GM19025 (cell line): ENCODE measurements at regions not wholly inside any gene's neighbourhood (a gene's known extent, or its start where the extent isn't known, plus 50 kb on each side); places are given as distances from the start of the nearest gene placed in this dataset.
A peak's percentile ranks its signal among the peaks of the same experiment; 100 is the strongest.

ENCODE experiments used
- ATAC-seq: cut with Tn5 transposase; IDR thresholded peaks from one replicate; pipeline ENCODE4 v1.9.1; 2021; ENCODE audit warnings: mild to moderate bottlenecking, low read depth, moderate library complexity; ENCODE audit not compliant: unreplicated experiment

DNA sequence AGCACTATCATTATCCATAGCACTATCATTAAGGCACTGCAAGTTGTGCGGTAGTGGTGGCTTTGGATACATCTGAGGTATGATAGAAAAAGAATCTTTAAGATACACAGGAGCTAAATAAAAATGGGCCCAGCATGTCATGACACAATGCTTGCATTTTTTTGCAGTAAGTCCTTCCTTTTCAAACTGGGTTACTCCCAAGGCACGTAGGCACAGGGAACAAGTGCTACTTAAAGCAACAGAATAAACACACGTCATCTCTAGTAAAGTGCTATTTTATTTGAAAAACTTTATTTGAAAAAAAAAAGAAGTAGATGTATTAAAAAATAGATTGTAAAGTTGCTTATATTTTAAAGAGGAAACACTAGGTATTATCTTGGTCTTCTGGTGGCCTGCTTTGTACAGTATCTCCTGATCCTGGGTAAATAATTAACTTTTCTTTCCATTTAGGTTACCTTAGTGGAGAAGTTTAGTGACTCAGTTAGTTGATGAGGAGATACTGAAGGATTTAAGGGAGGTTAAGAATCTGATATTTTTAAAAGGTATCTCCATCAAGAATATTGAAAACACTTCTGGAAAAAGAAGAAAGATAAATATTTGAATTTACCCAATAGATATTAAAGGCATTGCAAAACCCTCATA, 129.6 kb downstream of the EDN1 start:
- ATAC-seq, result no peak

DNA sequence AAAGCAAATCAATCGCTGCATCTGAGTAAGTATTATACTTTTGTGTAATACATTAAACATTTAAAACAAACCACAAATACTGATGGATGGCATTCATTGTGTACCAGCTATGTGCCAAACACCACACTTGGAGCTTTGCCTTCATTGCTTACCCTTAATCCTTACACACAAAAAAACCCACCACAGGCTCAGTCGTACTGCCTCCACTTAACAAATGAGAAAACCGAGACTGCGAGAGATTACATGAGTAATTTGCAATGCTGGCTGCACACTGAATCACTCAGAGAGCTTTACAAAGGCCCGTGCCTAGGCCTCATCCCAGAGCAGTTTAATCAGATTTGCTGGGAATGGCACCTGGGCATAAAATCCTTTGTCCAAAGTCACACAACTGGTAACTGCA, 130.5 kb downstream of the EDN1 start:
- no peak for ATAC-seq

DNA sequence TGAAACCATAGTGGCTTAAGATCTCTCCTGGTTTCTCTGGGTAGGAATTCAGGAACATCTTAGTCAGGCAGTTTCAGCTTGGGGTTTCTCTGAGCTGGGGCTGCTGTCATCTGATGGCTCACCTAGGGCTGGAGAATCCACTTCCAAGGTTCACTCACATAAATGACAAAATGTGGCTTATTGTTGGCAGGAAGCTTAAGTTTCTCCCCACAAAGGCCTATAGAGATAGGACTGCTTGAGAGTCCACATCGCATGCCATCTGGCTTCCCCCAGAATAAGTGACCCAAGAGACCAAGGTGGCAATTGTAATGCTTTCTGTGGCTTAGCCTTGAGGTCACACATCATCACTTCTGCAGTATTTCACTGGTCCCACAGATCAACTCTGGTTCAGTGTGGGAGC, 131.4 kb downstream of the EDN1 start:
- ATAC-seq, result no peak

DNA sequence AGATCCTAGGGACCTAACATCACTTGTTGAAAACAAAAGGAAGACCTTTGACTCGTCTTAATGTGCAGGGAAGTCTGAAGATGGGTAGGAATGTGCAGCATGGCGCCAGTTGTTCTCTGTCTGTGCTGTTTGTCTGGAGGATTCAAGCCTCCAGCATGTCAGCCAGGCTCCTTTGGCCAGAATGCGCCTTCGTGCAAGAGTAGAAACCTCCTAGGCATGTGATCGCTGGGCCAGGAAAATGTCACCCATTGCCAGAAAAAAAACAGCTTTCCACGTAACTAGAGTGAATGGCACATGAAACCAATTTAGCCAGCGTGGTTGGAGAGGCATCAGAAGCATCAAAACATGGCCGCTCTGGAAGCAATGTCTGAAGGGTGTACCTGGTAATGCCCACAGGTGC, 132.7 kb downstream of the EDN1 start:
- ATAC-seq, result no peak

DNA sequence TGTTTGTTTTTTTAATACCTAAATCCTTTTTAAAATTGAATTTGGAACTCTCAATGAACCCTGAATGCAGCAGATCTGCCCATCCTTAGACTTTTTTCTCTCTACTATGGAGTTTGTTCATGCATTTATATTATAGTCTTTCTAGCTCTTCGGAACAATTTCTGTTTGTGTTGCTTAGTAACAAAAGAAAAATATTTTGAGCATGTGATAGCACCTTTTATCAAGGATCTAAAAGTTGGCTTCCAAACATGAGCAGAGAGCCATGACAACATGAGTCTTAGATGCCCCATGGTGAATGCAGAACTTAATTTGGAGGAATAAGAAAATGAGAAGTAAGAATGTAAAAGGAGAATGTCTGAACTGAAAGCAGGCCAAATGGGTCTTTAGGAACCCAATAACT, 133.7 kb downstream of the EDN1 start:
- ATAC-seq, result no peak

DNA sequence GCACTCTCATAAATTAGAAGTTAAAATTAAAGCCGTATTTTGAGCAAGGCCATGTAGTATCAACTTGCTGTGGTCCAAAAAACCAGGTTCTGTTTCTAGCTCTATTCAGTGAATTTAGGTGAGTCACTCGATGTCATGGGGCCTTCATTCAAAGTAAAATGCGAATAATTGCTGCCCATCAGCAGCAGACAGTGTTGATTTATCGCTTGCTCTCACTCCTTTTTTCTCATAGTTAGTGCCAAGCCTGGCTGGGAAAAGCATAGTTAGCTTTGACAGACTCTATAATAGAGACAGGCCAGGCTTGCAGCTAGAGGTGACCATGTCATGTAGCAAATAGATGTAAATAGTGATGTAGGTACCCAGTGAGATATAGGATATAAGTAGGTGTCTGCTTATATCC, 136.0 kb downstream of the EDN1 start:
- no peak for ATAC-seq

DNA sequence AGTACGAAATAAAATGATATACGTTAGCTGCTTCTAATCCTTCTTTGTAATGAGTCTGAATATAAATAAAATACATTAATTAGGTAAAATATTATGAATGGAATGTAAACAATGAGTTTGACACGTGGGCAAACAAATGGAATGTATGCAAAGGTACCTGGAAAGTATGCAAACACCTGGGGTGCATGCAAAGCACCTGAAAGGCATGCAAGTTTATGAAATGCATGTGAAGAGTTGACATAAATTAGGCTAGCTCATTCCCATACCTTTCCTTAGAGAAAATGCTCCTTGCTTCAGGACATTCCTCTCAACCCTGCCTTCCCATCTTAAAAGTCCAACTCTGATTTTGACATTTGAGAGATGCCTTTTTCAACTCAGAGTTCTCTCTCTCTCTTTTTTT, 140.9 kb downstream of the EDN1 start:
- ATAC-seq, result no peak

DNA sequence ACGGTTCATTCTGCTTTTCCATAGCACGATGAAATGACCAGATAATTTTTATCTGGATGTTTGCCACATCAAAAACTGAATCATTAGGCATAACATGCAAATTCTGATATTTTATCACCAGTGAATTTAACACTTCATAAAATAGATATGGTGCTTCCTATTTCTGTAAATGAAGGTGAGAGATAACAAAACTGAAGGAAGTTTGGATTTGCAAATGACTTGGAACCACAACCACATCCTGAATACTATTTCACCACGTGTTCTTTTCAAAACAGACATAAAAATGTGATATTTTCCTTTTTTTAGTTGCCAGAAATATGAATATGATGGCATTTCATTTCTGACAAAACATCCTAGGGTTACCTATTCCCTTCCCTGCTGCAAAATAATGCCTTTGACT, 146.1 kb downstream of the EDN1 start:
- ATAC-seq, result no peak

DNA sequence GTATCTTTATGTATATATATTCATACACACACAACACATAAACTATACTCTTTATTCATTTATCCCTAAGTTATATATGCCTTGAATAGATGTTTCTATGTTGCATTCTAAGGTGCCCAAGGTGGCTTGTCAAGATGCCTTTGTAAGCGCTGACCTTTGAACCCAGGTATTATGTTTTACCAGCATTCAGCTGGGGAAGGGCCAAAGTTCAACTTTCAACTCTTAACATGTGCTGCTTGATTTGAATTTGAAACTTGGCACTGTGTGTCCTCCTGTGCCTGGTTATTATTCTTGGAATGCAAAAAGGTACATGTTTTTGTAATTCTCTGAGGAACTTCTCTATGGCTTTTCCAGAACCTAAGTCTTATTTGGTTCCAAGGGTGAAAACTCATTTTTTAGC, 146.5 kb downstream of the EDN1 start:
- no peak for ATAC-seq

DNA sequence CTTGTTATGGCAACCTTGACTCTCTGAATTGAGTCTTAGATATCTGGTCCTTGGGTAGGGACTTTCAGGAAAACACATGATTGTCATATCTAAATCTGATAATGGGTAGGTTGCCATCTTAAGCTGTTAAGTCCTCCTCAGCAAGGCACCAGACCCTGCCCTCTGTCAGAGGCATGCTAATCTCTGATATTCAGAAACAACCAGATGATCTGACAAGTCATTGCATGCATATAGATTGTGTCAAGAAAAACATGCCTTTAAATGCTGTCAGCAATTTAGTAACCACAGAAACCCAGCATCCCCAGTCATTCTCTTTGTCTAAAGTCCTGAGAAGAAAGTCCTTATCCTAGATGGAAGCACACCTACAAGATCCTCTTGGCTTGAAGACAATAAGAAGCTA, 149.1 kb downstream of the EDN1 start:
- ATAC-seq, result no peak

DNA sequence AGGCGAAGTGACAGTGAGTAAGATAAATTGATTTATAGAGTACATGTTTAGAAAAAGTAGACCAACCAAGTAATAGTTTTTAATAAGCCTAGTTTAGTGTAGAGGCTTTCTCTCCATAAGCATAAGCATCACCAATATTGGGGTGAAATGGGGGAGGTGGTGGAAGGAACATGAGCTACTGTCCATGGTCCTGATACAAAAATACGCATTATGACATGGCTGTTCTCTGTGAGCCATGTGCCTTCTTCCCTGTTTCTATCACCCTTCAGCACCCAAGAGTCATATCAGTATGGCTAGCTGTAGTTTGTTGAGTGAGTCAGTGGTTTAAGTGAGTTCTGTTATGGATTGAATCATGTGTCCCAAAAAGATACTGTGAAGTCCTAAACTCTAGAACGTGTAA, 150.8 kb downstream of the EDN1 start:
- ATAC-seq, result no peak

DNA sequence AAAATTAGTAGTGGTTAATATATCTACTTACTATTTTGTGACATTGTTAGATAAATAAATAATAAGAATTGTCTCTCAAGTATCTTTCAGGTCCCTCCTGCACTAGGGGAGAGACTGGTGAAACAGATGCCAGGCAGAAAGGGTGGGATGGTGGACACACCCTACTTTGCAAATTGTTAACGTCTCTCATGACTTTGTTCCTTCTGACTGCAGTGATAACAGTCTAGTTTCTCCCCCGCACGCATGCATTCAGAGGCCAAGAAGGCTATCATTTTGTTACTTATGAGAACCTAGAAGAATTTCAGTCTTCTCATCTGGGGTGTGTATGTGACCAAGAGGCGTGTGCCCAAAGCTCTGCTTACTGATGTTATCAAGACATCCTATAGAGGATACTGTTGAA, 152.3 kb downstream of the EDN1 start:
- no peak for ATAC-seq

DNA sequence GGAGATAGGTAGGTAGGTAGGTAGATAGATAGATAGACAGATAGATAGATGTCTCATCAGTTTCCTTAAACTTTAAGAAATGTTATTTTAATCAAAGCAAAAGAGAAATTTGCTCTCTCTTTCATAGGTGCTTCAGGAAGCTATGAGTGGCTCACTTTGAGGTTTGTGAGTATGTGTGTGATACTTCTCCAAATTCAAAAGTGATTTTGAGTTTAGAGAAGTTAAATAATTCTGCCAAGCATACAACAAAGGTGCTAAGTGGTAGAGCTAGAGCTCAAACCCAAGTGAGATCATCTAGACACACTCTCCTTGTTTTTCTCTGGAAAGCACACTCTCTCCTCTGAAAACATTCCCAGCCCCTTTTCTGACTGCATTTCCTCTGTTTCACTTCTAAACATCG, 156.2 kb downstream of the EDN1 start:
- ATAC-seq, result no peak

DNA sequence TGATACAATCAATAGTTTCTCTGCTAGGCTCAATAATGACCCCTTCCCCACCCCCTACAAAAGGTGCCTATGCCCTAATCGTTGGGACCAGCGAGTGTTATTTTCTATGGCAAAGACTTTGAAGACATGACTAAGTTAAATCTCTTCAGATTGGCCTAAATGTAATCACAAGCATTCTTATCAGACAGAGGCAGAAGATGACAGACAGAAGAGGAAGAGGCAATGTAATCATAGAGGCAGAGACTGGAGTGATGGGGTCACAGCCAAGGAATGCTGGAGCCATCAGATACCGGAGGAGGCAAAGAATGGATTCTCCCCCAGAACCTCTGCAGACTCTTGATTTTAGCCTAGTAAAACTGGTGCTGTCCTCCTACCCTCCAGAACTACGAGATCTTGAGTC, 159.3 kb downstream of the EDN1 start:
- ATAC-seq, result no peak

DNA sequence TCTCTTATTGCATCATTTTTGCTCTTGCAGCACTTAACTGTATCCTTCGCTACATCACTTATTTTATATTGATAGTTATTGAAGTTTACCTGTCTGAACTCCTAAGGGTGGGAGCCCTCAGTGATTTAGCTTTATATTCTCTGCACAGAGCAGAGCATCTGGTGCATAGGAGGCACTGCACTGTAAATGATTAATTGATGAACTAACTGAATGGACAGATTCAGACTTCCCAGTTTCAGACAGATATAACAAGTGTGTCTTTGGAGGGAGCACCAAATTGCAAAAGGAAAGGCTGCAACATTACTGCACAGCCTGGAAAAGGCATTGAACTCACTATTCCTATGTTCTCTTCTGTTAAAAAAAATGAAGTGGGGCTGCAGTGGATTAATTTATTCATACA, 160.3 kb downstream of the EDN1 start:
- ATAC-seq, result peak; percentile 49

DNA sequence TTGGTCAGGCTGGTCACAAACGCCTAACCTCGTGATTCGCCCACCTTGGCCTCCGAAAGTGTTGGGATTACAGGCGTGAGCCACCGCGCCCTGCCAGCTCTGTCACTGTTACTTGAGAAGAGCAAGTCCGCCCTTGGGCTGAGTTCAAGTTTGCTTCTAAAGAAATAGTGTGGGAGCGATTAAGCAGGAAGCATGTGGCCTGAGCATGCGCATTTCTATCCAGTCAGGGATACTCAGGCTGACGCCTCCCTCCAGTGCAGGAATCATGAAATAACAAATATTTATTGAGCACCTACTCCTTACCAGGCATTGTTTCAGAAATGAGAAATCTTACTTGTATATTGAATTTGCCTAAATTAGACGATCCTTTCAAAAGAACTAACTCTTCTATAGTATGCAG, 166.2 kb downstream of the EDN1 start:
- no peak for ATAC-seq

DNA sequence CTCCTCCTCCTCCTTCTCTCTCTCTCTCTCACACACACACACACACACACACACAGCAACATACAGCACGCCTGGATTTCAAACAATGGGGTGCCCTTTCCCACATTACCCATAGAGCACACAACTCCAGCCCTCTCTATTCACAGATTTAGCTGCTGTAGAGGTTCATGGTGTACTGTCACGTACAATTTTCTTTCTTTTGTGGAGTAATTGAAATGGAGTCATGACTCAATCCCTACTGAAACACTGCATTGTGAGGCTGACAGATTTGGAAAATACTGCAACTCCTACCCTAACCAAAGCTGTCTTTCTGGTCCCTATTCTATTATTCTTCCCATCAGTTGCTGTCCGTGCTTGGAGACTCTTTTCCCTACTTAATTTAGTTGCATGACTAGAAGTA, 166.9 kb downstream of the EDN1 start:
- no peak for ATAC-seq

DNA sequence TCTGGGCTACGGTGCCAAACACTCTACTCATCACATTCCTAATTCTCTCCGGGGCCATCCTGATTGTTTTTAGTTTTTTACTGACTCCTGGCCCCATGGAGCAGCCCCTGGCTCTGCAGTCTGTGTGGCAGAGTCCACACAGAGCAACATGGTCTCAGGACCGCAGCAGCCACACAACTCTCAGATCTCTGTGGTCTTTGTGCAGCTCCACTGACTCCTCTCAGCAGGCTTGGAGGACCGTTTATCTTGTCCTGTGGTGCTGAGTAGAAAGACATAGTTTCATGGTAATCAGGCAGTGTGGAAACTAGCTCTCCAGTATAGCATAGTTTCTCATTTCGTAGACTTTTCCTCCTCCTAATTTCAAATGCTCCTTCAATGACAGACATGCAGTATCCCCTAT, 168.4 kb downstream of the EDN1 start:
- ATAC-seq, result no peak

DNA sequence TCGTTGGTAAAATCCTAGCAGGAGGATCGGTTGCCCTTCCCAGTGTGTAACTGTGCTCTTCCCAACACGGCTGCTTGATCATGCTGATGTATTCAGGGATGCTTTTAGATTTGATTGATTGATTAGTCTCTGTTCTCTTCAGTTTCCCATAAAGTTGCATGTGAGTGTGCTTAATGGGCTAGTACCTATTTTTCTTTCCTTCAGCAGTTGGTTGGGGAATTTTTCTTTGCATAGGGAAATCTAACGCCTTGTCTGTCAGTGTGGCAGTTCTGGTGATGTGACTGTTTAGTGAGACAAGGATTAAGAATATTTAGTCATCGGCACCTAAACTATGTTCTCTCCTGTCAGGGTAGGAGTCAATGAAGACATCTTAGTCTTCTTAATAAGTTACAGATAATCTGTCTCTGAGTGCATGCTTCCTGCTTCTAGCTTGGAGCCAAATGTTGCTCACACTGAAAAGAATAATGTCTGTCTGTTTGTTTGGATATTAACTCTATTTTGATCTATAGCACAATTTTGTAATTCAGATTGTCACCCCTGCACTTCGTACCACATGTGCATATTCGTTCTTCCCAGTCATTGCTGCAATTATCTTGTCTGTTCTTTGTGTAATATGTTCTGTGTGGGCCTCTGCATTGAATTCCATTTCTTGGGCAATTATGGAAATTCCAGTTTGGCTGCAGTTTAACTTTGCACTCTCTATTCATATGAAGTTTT, 169.9 kb downstream of the EDN1 start:
- no peak for ATAC-seq

DNA sequence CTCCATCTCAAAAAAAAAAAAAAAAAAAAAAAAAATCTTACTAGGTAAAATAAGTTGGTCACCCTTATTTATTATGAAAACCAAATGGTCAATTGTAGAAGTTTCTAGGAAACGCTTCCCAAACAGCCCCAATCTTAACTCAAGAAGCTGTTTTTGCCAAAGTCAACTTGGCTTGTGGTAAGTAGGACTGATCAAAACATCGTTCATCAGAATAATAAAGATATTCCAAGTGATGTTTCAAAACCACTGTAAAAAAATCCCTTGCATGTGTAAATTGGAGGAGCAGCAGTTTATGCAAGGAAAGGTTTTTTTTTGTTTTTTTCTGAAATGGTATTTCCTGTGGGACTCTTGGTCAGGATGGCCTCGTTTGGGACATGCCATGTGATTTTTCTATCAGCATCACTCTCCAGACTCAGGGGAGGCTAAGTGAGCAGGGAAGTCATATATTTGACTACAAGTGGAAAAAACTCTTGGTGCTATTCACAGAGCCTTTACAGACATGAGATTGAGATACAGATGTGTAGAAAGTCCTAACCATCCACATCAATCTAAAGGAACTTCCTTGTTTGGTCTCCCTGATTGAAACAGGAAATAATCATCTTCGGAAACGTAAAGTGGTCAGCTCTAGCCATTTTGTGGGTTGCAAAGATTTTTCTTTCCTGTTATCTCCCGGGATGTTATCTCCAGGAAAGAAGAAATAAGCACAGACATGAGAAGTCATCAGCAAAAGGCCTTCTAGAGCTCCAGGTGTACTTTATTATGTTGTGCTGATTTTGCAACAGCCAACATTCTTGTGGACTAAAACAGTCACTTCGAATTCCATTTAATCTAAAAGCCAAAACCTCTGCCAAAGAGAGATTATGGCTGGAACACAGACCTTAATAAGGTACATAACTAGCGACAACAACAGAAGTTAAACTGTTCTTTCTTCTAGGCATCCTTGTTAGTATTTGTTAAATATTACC, 177.8 kb downstream of the EDN1 start:
- ATAC-seq, result no peak

DNA sequence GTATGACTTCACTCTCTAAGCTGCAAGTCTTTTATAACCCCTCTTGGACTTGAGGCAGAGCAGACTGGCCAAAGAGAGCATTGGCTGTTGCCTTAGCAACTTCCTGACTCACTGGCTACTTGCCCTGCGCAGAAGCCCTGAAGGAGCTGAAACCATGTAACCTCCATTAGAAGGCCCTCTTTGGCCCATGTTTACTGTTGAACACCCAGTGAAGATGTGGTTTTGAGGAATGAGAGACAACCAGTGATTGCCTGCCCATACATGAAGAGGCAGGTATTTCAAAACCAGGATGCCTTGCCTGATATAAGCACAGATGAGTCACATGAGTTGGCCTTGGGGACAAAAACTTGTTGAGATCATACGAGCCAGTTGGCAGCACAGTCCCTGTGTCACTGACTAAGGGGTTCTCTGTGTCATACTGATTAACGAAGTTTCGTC, 182.5 kb downstream of the EDN1 start:
- ATAC-seq, result no peak
